H1 (cell line): ENCODE measurements at regions not wholly inside any gene's neighbourhood (a gene's known extent, or its start where the extent isn't known, plus 50 kb on each side); places are given as distances from the start of the nearest gene placed in this dataset.

Experiments used
- CHD7 ChIP-seq: fragments of 300-600 bp; sonication (generic); IDR thresholded peaks from 2 replicates; pipeline ENCODE4 v1.7.1; 2012; ENCODE audit warnings: low read length, moderate library complexity, mild to moderate bottlenecking, inconsistent platforms; ENCODE audit not compliant: insufficient replicate concordance
- CTCF ChIP-seq, 3 experiments: IDR thresholded peaks; 1 replicate in 2 of 3; 2 replicates in 1 of 3; pipeline versions ENCODE4 v1.5.1 to v1.6.1; 2011; ENCODE audit warnings: low read length in 3 of 3, mild to moderate bottlenecking in 3 of 3, inconsistent platforms in 2 of 3, low read depth in 1 of 3, moderate library complexity in 1 of 3; ENCODE audit not compliant: insufficient read depth in 1 of 3; ENCODE audit errors: control extremely low read depth in 1 of 3
- EP300 ChIP-seq, 2 experiments: IDR thresholded peaks; 1 replicate in 1 of 2; 2 replicates in 1 of 2; pipeline ENCODE4 v1.6.1; 2011 to 2012; ENCODE audit warnings: low read depth in 2 of 2, low read length in 2 of 2, mild to moderate bottlenecking in 2 of 2, borderline replicate concordance in 1 of 2, inconsistent platforms in 1 of 2, moderate library complexity in 1 of 2
- SIRT6 ChIP-seq: IDR thresholded peaks from one replicate; pipeline ENCODE4 v1.7.1; 2012; ENCODE audit warnings: low read length, inconsistent platforms

GRCh38 chr6:128720891-128721290 is 162.0 kb upstream of the LAMA2 start (continued):
- TF ChIP-seq CHD7 (peak; percentile 69), EP300 (IDR thresholded peaks at IDR 0.05; ENCODE audit: borderline replicate concordance in 1 of 2, low read depth in 2 of 2, low read length in 2 of 2) (no peak), SIRT6 (no peak), CTCF (IDR thresholded peaks at IDR 0.05; ENCODE audit: control extremely low read depth in 1 of 3, insufficient read depth in 1 of 3, low read depth in 1 of 3, low read length in 3 of 3) (no peak)
- TF ChIP-seq, all 59 proteins: peak for 2
